Suppressor macrophage (primary cell): ENCODE measurements at regions not wholly inside any gene's neighbourhood (a gene's known extent, or its start where the extent isn't known, plus 50 kb on each side); places are given as distances from the start of the nearest gene placed in this dataset.

Experiments
- DNase-seq, 4 experiments: peaks; one replicate each; pipeline ENCODE4 v3.0.0-alpha.2; 2020 to 2022

DNA sequence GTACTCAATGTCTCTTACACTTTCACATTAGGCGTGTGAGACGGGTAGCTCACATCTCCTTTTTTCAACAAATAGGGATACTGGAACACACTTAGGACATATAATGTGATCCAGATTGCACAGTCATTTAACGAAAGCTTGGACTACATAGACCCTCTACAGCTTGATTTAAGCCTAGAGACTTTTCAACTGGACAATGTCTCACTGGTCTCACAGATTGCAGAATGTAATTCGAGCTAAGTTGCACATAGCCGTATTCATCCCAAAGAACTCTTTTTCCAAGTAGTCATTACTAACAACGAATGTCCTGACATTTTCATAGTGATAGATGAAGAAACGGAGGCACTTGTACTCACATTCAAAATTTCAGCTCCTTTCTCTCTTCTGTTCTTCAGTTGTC is 612.1 kb downstream of the ZEB2 start:
- DNase-seq: no peak

- DNase-seq: no peak
These were observed 613.1 kb downstream of the ZEB2 start for GRCh38 chr2:143906850-143907249.

GRCh38 chr2:143905587-143905986 is 614.3 kb downstream of the ZEB2 start:
- DNase-seq: no peak

DNA sequence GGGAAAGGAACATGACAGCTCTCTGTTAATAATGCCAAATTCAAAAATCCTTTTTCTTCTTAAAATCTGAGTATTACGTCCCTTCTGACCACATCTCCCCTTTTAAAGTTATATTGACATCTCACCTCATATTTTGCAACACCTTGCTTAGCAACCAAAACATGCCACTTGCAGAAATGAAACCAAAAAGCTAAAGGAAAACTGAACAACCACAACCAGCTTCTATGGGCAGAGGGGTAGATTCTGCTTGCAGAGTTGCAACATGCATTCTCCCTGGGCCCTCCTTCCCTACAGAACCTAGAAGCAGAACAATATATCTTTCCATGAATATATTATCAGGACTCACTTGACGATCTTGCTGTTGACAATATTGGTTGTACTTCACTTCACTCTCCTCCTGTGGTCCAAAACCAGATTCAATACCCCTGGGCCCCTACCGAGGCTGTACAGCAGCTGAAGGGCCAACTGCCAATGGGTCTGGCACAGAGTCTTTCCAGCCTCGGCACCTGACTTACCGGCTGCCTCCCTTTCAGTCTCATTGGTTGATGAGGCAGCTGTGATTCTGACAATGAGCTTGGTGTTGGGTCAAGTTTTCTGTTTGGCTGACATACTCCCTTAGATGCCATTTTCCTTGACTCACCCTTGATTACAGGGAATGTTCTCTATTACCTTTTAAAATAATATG is 616.6 kb downstream of the ZEB2 start:
- DNase-seq: peak; percentile 5 to 46 (median 25)

DNA sequence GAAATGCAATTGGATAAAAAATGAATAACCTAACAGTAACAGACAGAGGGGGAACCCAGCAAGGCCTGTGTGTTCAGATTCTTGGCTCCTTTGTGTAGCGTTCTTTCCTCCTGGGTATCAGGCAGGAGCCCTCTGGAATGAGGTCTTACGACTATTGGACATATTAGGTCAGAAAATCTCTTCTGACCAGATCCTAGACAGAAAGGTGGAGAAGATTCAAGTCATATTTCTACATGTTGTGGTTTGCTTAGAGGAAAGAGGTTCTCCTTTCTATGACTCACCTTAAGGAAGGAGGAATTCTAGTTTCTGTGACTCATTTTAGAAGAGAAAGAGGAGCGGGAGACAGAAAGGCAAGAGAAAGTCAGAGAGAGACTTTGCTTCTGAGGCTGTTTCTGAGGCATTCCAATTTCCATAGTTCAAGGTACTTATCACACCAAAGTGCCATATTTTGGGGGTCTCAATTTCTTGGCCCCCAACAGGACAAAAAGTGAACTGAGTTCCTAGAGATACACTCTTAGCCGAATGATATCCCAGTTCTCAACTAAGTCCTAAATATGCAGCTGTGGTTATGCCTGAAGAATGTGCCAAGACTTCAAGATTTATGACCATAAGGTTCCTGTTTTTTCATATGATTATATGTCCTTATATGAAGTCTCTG is 618.6 kb downstream of the ZEB2 start:
- DNase-seq: peak in 2 of 4 experiments; percentile 35 to 39

DNA sequence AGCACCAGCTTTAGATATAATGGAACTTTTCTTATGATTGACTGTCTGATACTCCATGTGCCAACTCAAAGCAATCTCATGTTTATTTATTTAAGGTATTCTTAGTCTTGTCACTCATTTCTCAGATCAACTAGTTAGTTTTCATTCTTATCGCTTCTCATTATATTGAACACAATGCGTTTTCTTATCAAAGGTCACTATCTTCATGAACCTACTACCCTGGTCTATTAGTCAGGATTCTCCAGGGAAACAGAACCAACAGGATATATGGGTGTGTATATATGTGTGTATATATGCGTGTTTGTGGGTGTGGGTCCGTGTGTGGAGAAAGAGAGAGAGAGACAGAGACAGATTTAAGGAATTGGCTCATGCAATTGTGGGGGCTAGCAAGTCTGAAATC is 619.9 kb downstream of the ZEB2 start:
- no peak for DNase-seq

GRCh38 chr2:143893371-143893770 is 626.5 kb downstream of the ZEB2 start:
- no peak for DNase-seq

DNA sequence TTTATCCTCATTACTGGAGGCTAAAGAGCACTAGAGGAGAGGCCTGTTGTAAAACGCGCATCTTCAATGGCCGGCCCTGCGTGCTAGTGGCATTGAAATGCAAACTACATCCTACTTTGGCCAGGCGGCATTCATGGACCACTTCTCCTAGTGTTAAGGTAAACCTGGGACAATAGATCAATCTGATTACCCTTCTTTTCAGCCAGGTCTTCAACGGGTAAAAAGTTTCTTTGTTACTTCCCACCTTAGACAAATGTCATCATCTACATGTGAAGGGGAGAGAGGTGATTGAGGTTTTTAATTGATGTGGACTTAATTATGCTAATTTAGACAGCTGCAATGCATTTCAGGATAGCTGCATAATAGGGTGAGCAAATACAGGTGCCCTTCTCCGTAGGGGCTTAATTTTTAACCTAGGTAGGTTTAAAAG is 628.0 kb downstream of the ZEB2 start:
- DNase-seq: no peak

DNA sequence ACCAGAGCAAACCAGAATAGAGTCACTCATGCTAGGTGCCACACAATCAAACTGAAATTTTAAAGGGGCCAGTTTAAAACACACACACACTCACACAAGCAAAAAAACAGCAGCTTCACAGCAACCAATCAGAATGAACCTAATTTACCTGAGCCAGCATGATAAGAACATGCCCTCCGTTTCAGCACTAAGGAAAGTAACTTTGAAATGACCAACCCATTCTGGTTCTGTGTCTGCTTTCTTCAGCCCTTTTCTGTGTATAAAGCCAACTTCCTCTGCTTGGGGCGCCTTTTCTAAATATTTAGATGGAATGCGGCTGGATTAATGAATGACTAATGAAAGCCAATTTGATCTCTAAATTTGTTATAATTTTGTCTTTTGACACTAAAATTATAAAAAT is 629.1 kb downstream of the ZEB2 start:
- no peak for DNase-seq

DNA sequence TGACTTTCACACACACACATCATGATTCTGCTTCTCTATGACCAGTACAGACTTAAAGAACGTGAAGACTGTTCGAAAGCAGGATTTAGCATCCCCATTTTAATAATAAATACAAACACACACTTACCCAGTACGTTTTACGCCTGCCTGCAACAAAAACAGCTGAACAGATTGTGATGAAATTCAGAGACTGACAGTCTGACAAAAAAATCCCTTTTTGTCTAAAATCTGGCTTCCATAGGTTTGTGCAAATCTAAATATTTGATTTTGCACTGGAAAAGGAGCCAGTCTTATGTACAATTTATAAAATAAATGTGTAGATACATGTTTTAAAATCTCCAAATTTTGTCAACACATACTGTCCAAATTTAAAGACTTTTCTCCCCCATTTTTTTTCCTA is 630.7 kb downstream of the ZEB2 start:
- no peak for DNase-seq

GRCh38 chr2:143885461-143885860 is 634.5 kb downstream of the ZEB2 start:
- no peak for DNase-seq

GRCh38 chr2:143881246-143881645 is 638.7 kb downstream of the ZEB2 start:
- no peak for DNase-seq

DNA sequence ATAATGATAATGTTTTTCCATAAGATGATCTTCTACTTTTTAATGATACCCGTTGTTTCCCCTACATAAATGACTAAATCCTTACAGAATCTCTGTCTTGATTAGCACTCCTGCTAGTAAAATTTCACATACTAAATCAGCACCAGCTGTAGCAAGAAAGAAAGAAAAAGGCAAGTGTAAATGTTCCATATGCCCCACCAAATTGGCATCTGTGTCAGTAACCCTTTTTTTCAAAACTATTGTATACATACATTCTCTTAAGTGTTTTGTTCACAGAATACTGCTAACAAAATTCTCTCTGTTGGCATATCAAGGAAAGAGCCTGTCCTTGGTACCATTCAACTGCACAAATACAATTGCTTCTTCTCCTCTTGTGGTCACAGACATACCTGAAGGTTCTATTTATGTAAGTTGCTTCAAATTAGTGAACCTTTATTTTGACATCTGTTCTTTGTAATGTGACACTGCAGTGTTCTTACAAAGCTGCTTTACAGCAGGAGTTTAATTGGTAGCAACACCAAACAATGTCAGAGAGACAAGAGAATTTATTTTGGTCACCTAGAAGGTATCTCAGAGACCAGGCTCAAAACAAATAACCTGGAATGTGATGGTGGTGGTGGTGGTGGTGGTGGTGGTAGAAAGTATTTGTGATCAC is 641.9 kb downstream of the ZEB2 start:
- no peak for DNase-seq

- no peak for DNase-seq
These were observed 642.9 kb downstream of the ZEB2 start for GRCh38 chr2:143877056-143877455.

- no peak for DNase-seq
These were observed 644.4 kb downstream of the ZEB2 start for GRCh38 chr2:143875295-143876233.

DNA sequence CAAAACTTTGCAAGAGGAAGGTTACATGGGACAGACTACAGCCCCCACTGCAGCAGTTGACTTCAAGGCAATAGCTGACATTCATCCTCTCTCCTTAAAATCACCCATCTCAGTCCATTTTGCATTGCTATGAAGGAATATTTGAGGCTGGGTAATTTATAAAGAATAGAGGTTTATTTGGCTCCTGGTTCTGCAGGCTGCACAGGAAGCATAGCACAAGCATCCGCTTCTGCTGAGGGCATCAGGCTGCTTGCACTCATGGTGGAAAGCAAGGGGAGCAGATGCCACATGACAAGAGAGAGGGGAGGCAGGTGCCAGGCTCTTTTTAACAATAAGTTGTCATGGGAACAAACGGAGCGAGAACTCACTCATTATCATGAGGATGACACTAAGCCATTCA is 646.0 kb downstream of the ZEB2 start:
- DNase-seq: no peak

GRCh38 chr2:143870696-143871095 is 649.2 kb downstream of the ZEB2 start:
- DNase-seq: no peak

DNA sequence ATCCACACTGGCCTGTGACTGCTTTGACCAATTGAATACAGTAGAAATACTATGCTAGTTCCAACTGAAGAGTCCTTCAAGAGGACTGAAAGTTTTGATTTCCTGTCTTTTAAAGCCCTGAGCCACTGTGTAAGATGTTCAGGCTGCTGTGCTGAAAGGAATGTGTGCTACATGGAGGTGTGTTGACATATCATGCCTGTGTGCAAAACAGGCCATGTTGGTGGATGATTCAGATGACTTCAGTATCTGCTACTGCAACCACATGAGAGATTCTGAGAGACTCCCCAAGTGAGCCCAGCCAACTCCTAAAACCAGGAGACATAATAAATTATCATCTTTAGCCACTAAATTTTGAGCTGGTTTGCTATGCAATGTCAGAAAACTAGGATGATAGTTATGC is 662.9 kb downstream of the ZEB2 start:
- no peak for DNase-seq

GRCh38 chr2:143852759-143853158 is 667.2 kb downstream of the ZEB2 start:
- no peak for DNase-seq

DNA sequence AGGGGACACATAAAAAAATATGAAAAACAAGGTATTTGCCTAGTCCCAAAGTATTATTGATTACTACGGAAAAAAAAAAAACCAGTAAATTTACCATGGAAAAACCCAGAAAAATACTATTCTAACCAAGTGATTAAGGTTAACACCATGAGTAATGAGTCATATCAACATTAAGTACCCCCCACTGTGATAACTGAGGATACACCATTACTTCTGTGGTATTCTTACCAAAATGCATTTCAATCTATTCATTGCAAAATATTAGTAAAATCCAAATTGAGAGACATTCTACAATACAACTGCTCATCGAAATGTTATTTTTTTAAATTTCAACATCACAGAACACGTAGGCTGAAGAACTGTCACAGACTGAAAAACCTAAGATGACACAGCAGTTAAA is 669.8 kb downstream of the ZEB2 start:
- DNase-seq: no peak

DNA sequence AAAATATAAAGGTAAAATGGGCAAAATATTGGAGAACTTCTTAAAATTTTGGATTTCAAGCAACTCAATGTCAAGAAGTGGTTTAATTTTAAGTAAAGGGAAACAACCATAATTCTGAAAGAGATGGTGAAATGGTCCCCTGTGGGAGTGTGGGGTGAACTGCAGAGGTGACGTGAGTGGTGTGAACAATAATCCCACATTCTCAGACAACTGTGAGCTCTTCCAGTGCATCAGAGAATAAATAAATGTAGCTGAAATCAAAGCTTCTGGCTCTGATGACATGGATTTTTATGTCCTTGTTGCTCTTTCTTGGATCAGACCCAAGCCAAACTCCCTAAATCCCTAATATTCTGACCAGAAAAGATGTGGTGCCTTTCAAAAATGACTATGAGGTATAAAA is 672.7 kb downstream of the ZEB2 start:
- DNase-seq: no peak

DNA sequence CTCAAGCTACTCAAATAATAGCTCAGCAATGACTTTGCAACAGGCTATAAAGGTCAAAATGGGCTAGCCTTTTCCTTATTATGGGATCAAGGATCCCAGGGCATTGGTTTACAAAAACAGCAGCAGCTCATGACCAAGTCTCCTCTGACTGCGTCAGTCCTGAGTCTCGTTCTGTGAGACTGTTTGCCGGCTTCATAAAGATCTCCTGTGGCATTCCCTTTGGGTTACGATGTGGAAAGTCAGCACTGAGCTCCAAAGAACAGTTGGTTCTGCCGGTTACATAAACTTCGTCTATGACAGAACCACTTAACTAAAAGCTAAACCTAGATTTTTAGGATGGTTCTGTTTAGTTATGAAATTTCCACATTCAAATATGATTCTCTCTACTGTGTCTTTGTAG is 674.9 kb downstream of the ZEB2 start:
- DNase-seq: no peak

- no peak for DNase-seq
These were observed 676.2 kb downstream of the ZEB2 start for GRCh38 chr2:143843686-143844085.
